Transverse colon (tissue), 4 donors: ENCODE measurements at regions not wholly inside any gene's neighbourhood (a gene's known extent, or its start where the extent isn't known, plus 50 kb on each side); places are given as distances from the start of the nearest gene placed in this dataset.

Source experiments
- DNase-seq: peaks from one replicate; pipeline ENCODE4 v3.0.0-alpha.2; 2019
- H3K27ac ChIP-seq, 4 donors: fragments of 200-600 bp; sonication (generic); 2 replicates each; pipeline ENCODE4 v1.5.1; 2016 to 2018; ENCODE audit warnings: inconsistent platforms in 4 of 4
- H3K27me3 ChIP-seq: fragments of 200-600 bp; sonication (generic); 2 replicates; pipeline ENCODE4 v1.5.1; 2017; ENCODE audit warnings: inconsistent platforms
- H3K36me3 ChIP-seq, 4 donors: fragments of 200-600 bp; sonication (generic); 2 replicates each; pipeline ENCODE4 v1.5.1; 2017 to 2019; ENCODE audit warnings: inconsistent platforms in 4 of 4
- H3K4me1 ChIP-seq, 4 donors: fragments of 200-600 bp; sonication (generic); 2 replicates each; pipeline ENCODE4 v1.5.1; 2017 to 2020; ENCODE audit warnings: inconsistent platforms in 4 of 4
- H3K4me3 ChIP-seq, 4 donors: fragments of 200-600 bp; sonication (generic); 1 replicate in 1 of 4; 2 replicates in 3 of 4; pipeline versions ENCODE4 v1.5.1 to v1.6.1; 2017 to 2019; ENCODE audit warnings: inconsistent platforms in 4 of 4
- H3K9me3 ChIP-seq, 2 donors: fragments of 200-600 bp; sonication (generic); 2 replicates each; pipeline ENCODE4 v1.5.1; 2017 to 2019; ENCODE audit warnings: inconsistent platforms in 2 of 2
- CTCF ChIP-seq, 5 experiments: fragments of 200-600 bp in 3 of 5; fragments of 450-650 bp in 2 of 5; sonication (generic) in 3 of 5; IDR thresholded peaks; 1 replicate in 2 of 5; 2 replicates in 3 of 5; pipeline ENCODE4 v1.5.1; 2016 to 2017; ENCODE audit warnings: antibody characterized with exemption in 5 of 5, inconsistent platforms in 3 of 5, mild to moderate bottlenecking in 2 of 5, moderate library complexity in 1 of 5
- EP300 ChIP-seq: sonication (generic); formaldehyde crosslinking; IDR thresholded peaks from one replicate; pipeline ENCODE4 v1.6.1; 2017; ENCODE audit warnings: antibody characterized with exemption, low read depth
- POLR2A ChIP-seq: fragments of 450-650 bp; IDR thresholded peaks from one replicate; pipeline ENCODE4 v1.6.1; 2016; ENCODE audit warnings: antibody characterized with exemption, mild to moderate bottlenecking, moderate library complexity
- POLR2AphosphoS5 ChIP-seq, 3 donors: sonication (generic); formaldehyde crosslinking; IDR thresholded peaks; one replicate each; pipeline ENCODE4 v1.6.1; 2016; ENCODE audit warnings: antibody characterized with exemption in 3 of 3
- WGBS, 2 donors: methylation state at CpG; one replicate each; pipeline ENCODE4 v1.1.5; 2018; ENCODE audit warnings: low coverage in 1 of 2; 5-methylcytosine and 5-hydroxymethylcytosine counted together
- in situ Hi-C, 4 donors: fragments of 200-750 bp; cut with MboI; loops; one replicate each; pipeline versions ENCODE4 v1.15.0 to v1.15.1; 2017; ENCODE audit warnings: low sequenced_read_pairs in 3 of 4, low pct_ligation_motif_present in 1 of 4, low pct_unique_long_range_greater_than_20kb in 1 of 4
- intact Hi-C: fragments of 100-400 bp; cut with DNase I; formaldehyde crosslinking; loops from one replicate; pipeline ENCODE4 v1.15.1; 2023; ENCODE audit warnings: low total_unique reads

GRCh38 chr2:223513771-223514455, 88.2 kb downstream of the SCG2 start:
- no peak for TF ChIP-seq EP300
- TF ChIP-seq CTCF (IDR thresholded peaks at IDR 0.05): no peak
- TF ChIP-seq POLR2A: no peak
- TF ChIP-seq POLR2AphosphoS5 (IDR thresholded peaks at IDR 0.05): no peak
- no peak for DNase-seq
- 75 to 99% methylated on average over 4 of the region's 4 CpGs for WGBS, 2 donors
- Histone ChIP-seq H3K27ac (no peak overlapping the region), H3K4me3 (no peak overlapping the region), H3K9me3 (no peaks in the 10 kb centered on the region), H3K4me1 (no peaks in the 10 kb centered on the region), H3K36me3 (no peaks in the 10 kb centered on the region), H3K27me3 (no peaks in the 10 kb centered on the region)
- in situ Hi-C loops (no loop called here), intact Hi-C loops (no loop called here)

- in situ Hi-C loops (no loop called here), intact Hi-C loops (no loop called here)
- Histone ChIP-seq H3K9me3 (no peaks in the 10 kb centered on the region), H3K36me3 (no peaks in the 10 kb centered on the region), H3K27me3 (no peaks in the 10 kb centered on the region), H3K4me1 (no peaks in the 10 kb centered on the region), H3K27ac (no peak overlapping the region), H3K4me3 (no peak overlapping the region)
- no peak for DNase-seq
- TF ChIP-seq POLR2A (no peak), CTCF (IDR thresholded peaks at IDR 0.05) (no peak), POLR2AphosphoS5 (IDR thresholded peaks at IDR 0.05) (no peak)
These were observed 82.7 kb downstream of the SCG2 start for GRCh38 chr2:223519471-223519870.

- DNase-seq: no peak
- Histone ChIP-seq H3K4me1 (no peaks in the 10 kb centered on the region), H3K36me3 (no peaks in the 10 kb centered on the region), H3K9me3 (no peaks in the 10 kb centered on the region), H3K27ac (no peak overlapping the region), H3K4me3 (no peak overlapping the region), H3K27me3 (no peaks in the 10 kb centered on the region)
- TF ChIP-seq EP300 (no peak), POLR2AphosphoS5 (IDR thresholded peaks at IDR 0.05) (no peak), CTCF (IDR thresholded peaks at IDR 0.05) (no peak), POLR2A (no peak)
- intact Hi-C loops (no loop called here), in situ Hi-C loops (no loop called here)
- 68 to 86% methylated on average over 2 of the region's 2 CpGs for WGBS, 2 donors
These were observed 79.4 kb downstream of the SCG2 start for GRCh38 chr2:223522796-223523195.

GRCh38 chr2:223523551-223524001, 78.6 kb downstream of the SCG2 start:
- intact Hi-C loops: no loop called here
- TF ChIP-seq POLR2A: no peak
- no peak for TF ChIP-seq EP300
- no peak for TF ChIP-seq CTCF (IDR thresholded peaks at IDR 0.05)
- no peak for TF ChIP-seq POLR2AphosphoS5 (IDR thresholded peaks at IDR 0.05)
- WGBS, 2 donors: 85 to 86% methylated on average over 4 of the region's 4 CpGs

More at GRCh38 chr2:223523551-223524001, 78.6 kb downstream of the SCG2 start:
- in situ Hi-C loops: no loop called here
- Histone ChIP-seq H3K27ac (no peak overlapping the region), H3K36me3 (no peaks in the 10 kb centered on the region), H3K27me3 (no peaks in the 10 kb centered on the region), H3K4me1 (no peaks in the 10 kb centered on the region), H3K4me3 (no peak overlapping the region), H3K9me3 (no peaks in the 10 kb centered on the region)
- no peak for DNase-seq
